ENCODE measurements at regions not wholly inside any gene's neighbourhood (a gene's known extent, or its start where the extent isn't known, plus 50 kb on each side); places are given as distances from the start of the nearest gene placed in this dataset.

DNA sequence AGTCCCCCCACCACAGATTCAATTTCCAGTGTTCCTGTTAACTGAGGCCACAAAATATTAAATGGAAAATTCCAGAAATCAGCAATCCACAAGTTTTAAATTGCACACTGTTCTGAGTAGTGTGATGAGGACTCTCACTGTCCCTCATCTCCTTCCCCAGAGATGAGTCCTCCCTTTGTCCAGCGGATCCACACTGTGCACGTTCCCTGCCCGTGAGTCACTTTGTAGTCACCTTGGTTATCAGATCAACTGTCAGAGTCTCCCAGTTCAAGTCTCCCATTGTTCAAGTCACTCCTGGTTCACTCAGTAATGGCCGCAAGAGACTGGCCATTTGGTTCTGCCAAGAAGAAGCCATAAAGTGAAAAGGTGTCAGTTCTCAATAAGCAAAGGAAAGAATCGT is 168.6 kb upstream of the AFDN start:
- no peak for TF ChIP-seq EZH2 (IDR thresholded peaks at IDR 0.05)
- TF ChIP-seq POLR2AphosphoS5 (IDR thresholded peaks at IDR 0.05; ENCODE audit: borderline replicate concordance, low read depth, low read length), result no peak
- no peak for TF ChIP-seq FOXP2 (optimal IDR thresholded peaks at IDR 0.05; ENCODE audit: control extremely low read depth, extremely low read length, insufficient read depth)
